ENCODE measurements at regions not wholly inside any gene's neighbourhood (a gene's known extent, or its start where the extent isn't known, plus 50 kb on each side); places are given as distances from the start of the nearest gene placed in this dataset.
A peak's percentile ranks its signal among the peaks of the same experiment; 100 is the strongest.
"Not testable (repeated sequence)": the region's sequence is repeated elsewhere in the genome, so short reads cannot be mapped to it uniquely, and the experiment has no call there.

- DNase-seq (ENCODE audit: low read depth, low spot score): no peak
- TF ChIP-seq, protein P1, sequence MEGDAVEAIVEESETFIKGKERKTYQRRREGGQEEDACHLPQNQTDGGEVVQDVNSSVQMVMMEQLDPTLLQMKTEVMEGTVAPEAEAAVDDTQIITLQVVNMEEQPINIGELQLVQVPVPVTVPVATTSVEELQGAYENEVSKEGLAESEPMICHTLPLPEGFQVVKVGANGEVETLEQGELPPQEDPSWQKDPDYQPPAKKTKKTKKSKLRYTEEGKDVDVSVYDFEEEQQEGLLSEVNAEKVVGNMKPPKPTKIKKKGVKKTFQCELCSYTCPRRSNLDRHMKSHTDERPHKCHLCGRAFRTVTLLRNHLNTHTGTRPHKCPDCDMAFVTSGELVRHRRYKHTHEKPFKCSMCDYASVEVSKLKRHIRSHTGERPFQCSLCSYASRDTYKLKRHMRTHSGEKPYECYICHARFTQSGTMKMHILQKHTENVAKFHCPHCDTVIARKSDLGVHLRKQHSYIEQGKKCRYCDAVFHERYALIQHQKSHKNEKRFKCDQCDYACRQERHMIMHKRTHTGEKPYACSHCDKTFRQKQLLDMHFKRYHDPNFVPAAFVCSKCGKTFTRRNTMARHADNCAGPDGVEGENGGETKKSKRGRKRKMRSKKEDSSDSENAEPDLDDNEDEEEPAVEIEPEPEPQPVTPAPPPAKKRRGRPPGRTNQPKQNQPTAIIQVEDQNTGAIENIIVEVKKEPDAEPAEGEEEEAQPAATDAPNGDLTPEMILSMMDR (IDR thresholded peaks at IDR 0.05; ENCODE audit: low read depth, low read length): no peak
- ChIA-PET POLR2A (interaction anchor here (0.7 kb wide), 1 partner anchor 21 kb away, joined by 3 read pairs; no protein-coding TSS in a partner anchor), CTCF (no interaction called here)
- H3K27ac ChIP-seq (ENCODE audit: low read depth, low read length): no peak overlapping the region
- no peaks in the 10 kb centered on the region; the same call in 1 of the 2 replicates for H3K9me3 ChIP-seq (ENCODE audit: control insufficient read depth, insufficient read depth, low read length)
- no peaks in the 10 kb centered on the region for H3K27me3 ChIP-seq (ENCODE audit: control insufficient read depth, insufficient read depth, low read length)
- H3K4me3 ChIP-seq (ENCODE audit: low read depth, low read length): no peak overlapping the region
These were observed 60.8 kb downstream of the SOCS3 start for GRCh38 chr17:78299049-78299448.

GRCh38 chr17:78294776-78295175, 63.3 kb downstream of the TMEM235 start:
- POLR2A ChIA-PET: no interaction called here
- H3K9me3 ChIP-seq (ENCODE audit: control insufficient read depth, insufficient read depth, low read length): peaks cover 3% of the 10 kb centered on the region; the same call in 1 of the 2 replicates
- H3K27ac ChIP-seq (ENCODE audit: low read depth, low read length): peak overlapping the region; percentile 11
- H3K27me3 ChIP-seq (ENCODE audit: control insufficient read depth, insufficient read depth, low read length): no peaks in the 10 kb centered on the region
- CTCF ChIA-PET: no interaction called here
- DNase-seq (ENCODE audit: low read depth, low spot score): no peak
- H3K4me3 ChIP-seq (ENCODE audit: low read depth, low read length): no peak overlapping the region
- TF ChIP-seq, protein P1 (IDR thresholded peaks at IDR 0.05; ENCODE audit: low read depth, low read length): no peak

GRCh38 chr17:78294356-78294755, 62.9 kb downstream of the TMEM235 start:
- no peak overlapping the region for H3K27ac ChIP-seq (ENCODE audit: low read depth, low read length)
- H3K4me3 ChIP-seq (ENCODE audit: low read depth, low read length): no peak overlapping the region
- no peaks in the 10 kb centered on the region for H3K27me3 ChIP-seq (ENCODE audit: control insufficient read depth, insufficient read depth, low read length)
- TF ChIP-seq, protein P1 (IDR thresholded peaks at IDR 0.05; ENCODE audit: low read depth, low read length): no peak
- DNase-seq (ENCODE audit: low read depth, low spot score): no peak
- H3K9me3 ChIP-seq (ENCODE audit: control insufficient read depth, insufficient read depth, low read length): peaks cover 3% of the 10 kb centered on the region; the same call in 1 of the 2 replicates
- POLR2A ChIA-PET: no interaction called here
- CTCF ChIA-PET: interaction anchor here (0.6 kb wide), 1 partner anchor 11 kb away, joined by 3 read pairs; no protein-coding TSS in a partner anchor

- H3K4me3 ChIP-seq (ENCODE audit: low read depth, low read length); H3K27ac ChIP-seq (ENCODE audit: low read depth, low read length); DNase-seq (ENCODE audit: low read depth, low spot score); H3K9me3 ChIP-seq (ENCODE audit: control insufficient read depth, insufficient read depth, low read length); H3K27me3 ChIP-seq (ENCODE audit: control insufficient read depth, insufficient read depth, low read length); POLR2A ChIA-PET: not testable (repeated sequence)
- CTCF ChIA-PET: interaction anchor here (0.9 kb wide), 1 partner anchor 128 kb away, joined by 3 read pairs; no protein-coding TSS in a partner anchor
These were observed 61.7 kb downstream of the TMEM235 start for GRCh38 chr17:78293151-78293550.

DNA sequence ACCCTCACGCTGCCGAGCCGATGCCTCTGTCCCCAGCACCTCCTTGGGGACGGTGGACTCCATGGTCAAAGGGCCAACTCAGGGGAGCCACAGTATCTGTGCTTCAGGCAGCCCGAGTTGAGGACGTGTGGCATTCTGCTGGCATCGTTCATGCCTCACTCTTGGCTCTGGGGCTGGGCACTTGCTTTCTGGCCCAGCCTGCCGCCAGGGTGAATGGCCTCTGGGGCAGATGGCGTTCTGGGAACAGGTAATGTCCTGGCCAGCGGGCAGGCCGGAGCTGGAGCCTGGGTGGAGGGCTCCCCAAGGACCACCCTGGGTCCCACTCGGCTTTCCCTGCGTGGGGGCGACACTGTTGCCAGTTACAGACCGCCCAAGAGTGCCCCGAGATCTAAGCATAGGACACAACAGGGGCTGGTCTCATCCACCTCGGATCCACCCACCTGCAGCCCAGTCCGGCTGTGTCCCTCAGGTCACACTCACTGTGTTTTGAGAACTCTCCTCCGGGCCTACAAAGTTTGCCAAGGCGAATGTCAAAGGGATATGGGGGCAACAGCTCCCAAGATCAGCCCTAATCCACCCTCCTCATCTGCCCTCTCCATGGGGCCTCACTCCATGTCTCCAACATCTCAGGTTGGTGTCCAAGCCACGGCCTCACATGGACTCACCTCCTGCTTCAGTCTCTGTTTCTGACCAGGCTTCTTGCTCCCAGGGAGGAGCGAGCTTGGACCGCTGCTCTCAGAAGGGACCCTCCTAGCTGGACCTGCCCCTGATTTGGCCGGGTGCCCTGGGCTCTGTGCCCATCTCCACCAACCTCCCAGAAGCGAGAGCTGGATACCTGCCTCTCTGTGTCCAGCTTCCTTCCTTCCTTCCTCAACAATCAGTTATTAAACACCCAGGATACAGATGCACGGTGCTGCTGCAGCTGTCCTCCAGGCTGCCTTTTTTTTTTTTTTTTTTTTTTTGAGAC, 60.8 kb downstream of the TMEM235 start:
- H3K27me3 ChIP-seq (ENCODE audit: control insufficient read depth, insufficient read depth, low read length): no peaks in the 10 kb centered on the region
- ChIA-PET CTCF (interaction anchor here (0.9 kb wide), 1 partner anchor 129 kb away, joined by 3 read pairs; no protein-coding TSS in a partner anchor), POLR2A (interaction anchor here (0.5 kb wide), 1 partner anchor 59 kb away, joined by 7 read pairs; no protein-coding TSS in a partner anchor)
- H3K4me3 ChIP-seq (ENCODE audit: low read depth, low read length): no peak overlapping the region
- peak overlapping the region; percentile 21 for H3K27ac ChIP-seq (ENCODE audit: low read depth, low read length)
- DNase-seq (ENCODE audit: low read depth, low spot score): no peak
- H3K9me3 ChIP-seq (ENCODE audit: control insufficient read depth, insufficient read depth, low read length): peaks cover 3% of the 10 kb centered on the region; the same call in 1 of the 2 replicates
- TF ChIP-seq, protein P1 (IDR thresholded peaks at IDR 0.05; ENCODE audit: low read depth, low read length): no peak

Data from AG04450 (cell line).